IMR-90 (cell line): ENCODE measurements at regions not wholly inside any gene's neighbourhood (a gene's known extent, or its start where the extent isn't known, plus 50 kb on each side); places are given as distances from the start of the nearest gene placed in this dataset.

ENCODE experiments used
- ATAC-seq: fragments of 200-7000 bp; cut with Tn5 transposase; 2 replicates; pipeline ENCODE4 v1.9.1; 2020; ENCODE audit warnings: low read depth, mild to moderate bottlenecking, moderate library complexity
- BruUV-seq: library from RNA; stranded (reverse); fragments of 400-500 nt; replicated peaks from 2 replicates; lab custom pipeline; 2021; lab: Mats Ljungman, UMichigan
- CTCF ChIA-PET: fragments of 300-600 bp; formaldehyde crosslinking; extraction: SDS; loops from one replicate; lab custom pipeline; 2021; ENCODE audit warnings: antibody characterized with exemption; lab: Yijun Ruan, JAX
- POLR2A ChIA-PET: fragments of 300-600 bp; sonication (Branson Sonifier 250); formaldehyde crosslinking; loops from one replicate; lab custom pipeline; 2022; ENCODE audit warnings: antibody characterized with exemption; ENCODE audit not compliant: unreplicated experiment; lab: Charles Lee
- DNase-seq: peaks from one replicate; pipeline ENCODE4 v3.0.0; 2013
- H2AFZ ChIP-seq: replicated peaks from 2 replicates; pipeline ENCODE3; 2013; ENCODE audit warnings: low read length, mild to moderate bottlenecking; ENCODE audit not compliant: poor library complexity
- H2AK5ac ChIP-seq: 2 replicates; pipeline ENCODE4 v1.6.1; 2013; ENCODE audit warnings: low read depth, low read length, inconsistent platforms
- H2AK9ac ChIP-seq: replicated peaks from 2 replicates; pipeline ENCODE3; 2013; ENCODE audit warnings: mild to moderate bottlenecking, low read depth, low read length, moderate library complexity; ENCODE audit not compliant: poor library complexity
- H2BK120ac ChIP-seq: 2 replicates; pipeline ENCODE4 v1.6.1; 2013; ENCODE audit warnings: low read depth, low read length, inconsistent platforms
- H2BK15ac ChIP-seq: 3 replicates; pipeline ENCODE4 v1.6.1; 2013; ENCODE audit warnings: low read depth, low read length, inconsistent platforms
- H2BK20ac ChIP-seq: 2 replicates; pipeline ENCODE4 v1.6.1; 2013; ENCODE audit warnings: low read depth, mild to moderate bottlenecking, inconsistent platforms, low read length, moderate library complexity
- H2BK5ac ChIP-seq: 2 replicates; pipeline ENCODE4 v1.6.1; 2013; ENCODE audit warnings: mild to moderate bottlenecking, low read depth, low read length, inconsistent platforms; ENCODE audit not compliant: poor library complexity, severe bottlenecking
- H3K14ac ChIP-seq: replicated peaks from 2 replicates; pipeline ENCODE4 v1.6.1; 2013; ENCODE audit warnings: low read depth, low read length, inconsistent platforms
- H3K18ac ChIP-seq: 2 replicates; pipeline ENCODE4 v1.6.1; 2013; ENCODE audit warnings: low read depth, low read length, control low read depth
- H3K23ac ChIP-seq: 2 replicates; pipeline ENCODE4 v1.6.1; 2013; ENCODE audit warnings: low read depth, low read length, inconsistent platforms
- H3K27ac ChIP-seq: 2 replicates; pipeline ENCODE4 v1.5.1; 2013; ENCODE audit warnings: mild to moderate bottlenecking, control low read depth, low read length; ENCODE audit not compliant: insufficient read depth
- H3K27me3 ChIP-seq: 2 replicates; pipeline ENCODE4 v1.6.1; 2013; ENCODE audit warnings: low read length; ENCODE audit not compliant: control insufficient read depth, insufficient read depth
- H3K36me3 ChIP-seq: 2 replicates; pipeline ENCODE4 v1.6.1; 2013; ENCODE audit warnings: low read length, mixed read lengths; ENCODE audit not compliant: control insufficient read depth, insufficient read depth
- H3K4ac ChIP-seq: 2 replicates; pipeline ENCODE4 v1.6.1; 2013; ENCODE audit warnings: low read depth, low read length, inconsistent platforms
- H3K4me1 ChIP-seq: 2 replicates; pipeline ENCODE4 v1.6.1; 2013; ENCODE audit warnings: low read length, mixed read lengths; ENCODE audit not compliant: control insufficient read depth, insufficient read depth
- H3K4me2 ChIP-seq: 2 replicates; pipeline ENCODE4 v1.6.1; 2013; ENCODE audit warnings: low read depth, mild to moderate bottlenecking, control low read depth, low read length, moderate library complexity
- H3K4me3 ChIP-seq: 2 replicates; pipeline ENCODE4 v1.5.1; 2013; ENCODE audit warnings: low read depth, mild to moderate bottlenecking, control low read depth, low read length, moderate library complexity; ENCODE audit not compliant: insufficient read depth
- H3K56ac ChIP-seq: 2 replicates; pipeline ENCODE4 v1.6.1; 2013; ENCODE audit warnings: low read length, inconsistent platforms; ENCODE audit not compliant: insufficient read depth; ENCODE audit errors: extremely low read depth
- H3K79me1 ChIP-seq, 2 experiments: 2 replicates each; pipeline ENCODE4 v1.6.1; 2013; ENCODE audit warnings: low read length in 2 of 2, inconsistent platforms in 1 of 2, low read depth in 1 of 2
- H3K9ac ChIP-seq: 2 replicates; pipeline ENCODE4 v1.6.1; 2013; ENCODE audit warnings: low read depth, low read length, control low read depth
- H3K9me1 ChIP-seq: 2 replicates; pipeline ENCODE4 v1.6.1; 2013; ENCODE audit warnings: low read length, inconsistent platforms; ENCODE audit not compliant: insufficient read depth
- H3K9me3 ChIP-seq: 2 replicates; pipeline ENCODE4 v1.6.1; 2013; ENCODE audit warnings: low read length; ENCODE audit not compliant: control insufficient read depth, insufficient read depth
- H4K20me1 ChIP-seq: 2 replicates; pipeline ENCODE4 v1.6.1; 2013; ENCODE audit warnings: low read length, inconsistent platforms; ENCODE audit not compliant: insufficient read depth
- H4K5ac ChIP-seq: 2 replicates; pipeline ENCODE4 v1.6.1; 2013; ENCODE audit warnings: mild to moderate bottlenecking, low read depth, low read length, control low read depth
- H4K8ac ChIP-seq, 2 experiments: 2 replicates each; pipeline ENCODE4 v1.6.1; 2013; ENCODE audit warnings: low read depth in 2 of 2, low read length in 2 of 2, control low read depth in 1 of 2, inconsistent platforms in 1 of 2
- H4K91ac ChIP-seq: 2 replicates; pipeline ENCODE4 v1.6.1; 2013; ENCODE audit warnings: low read depth, low read length, inconsistent platforms; ENCODE audit not compliant: insufficient read depth
- BHLHE40 ChIP-seq: fragments of 150-350 bp; IDR thresholded peaks from 2 replicates; pipeline ENCODE4 v1.6.1; 2016; ENCODE audit warnings: mild to moderate bottlenecking, low read depth, low read length
- CHD1 ChIP-seq: IDR thresholded peaks from 2 replicates; pipeline ENCODE4 v1.6.1; 2012; ENCODE audit warnings: low read depth, low read length, improper control_type of control experiment
- ELK1 ChIP-seq: fragments of 150-350 bp; IDR thresholded peaks from 2 replicates; pipeline ENCODE4 v1.6.1; 2016; ENCODE audit warnings: low read depth, mild to moderate bottlenecking, low read length, moderate library complexity, borderline replicate concordance
- MAFK ChIP-seq: IDR thresholded peaks from 2 replicates; pipeline ENCODE4 v1.6.1; 2012; ENCODE audit warnings: low read depth, low read length, improper control_type of control experiment
- MAZ ChIP-seq: IDR thresholded peaks from 2 replicates; pipeline ENCODE4 v1.6.1; 2012; ENCODE audit warnings: low read depth, mild to moderate bottlenecking, low read length, improper control_type of control experiment, moderate library complexity, borderline replicate concordance
- NFE2L2 ChIP-seq: fragments of 150-350 bp; IDR thresholded peaks from 2 replicates; pipeline ENCODE4 v1.6.1; 2016; ENCODE audit warnings: low read depth, mild to moderate bottlenecking, low read length
- WGBS, 2 experiments: methylation state at CpG; one replicate each; pipeline versions ENCODE4 v1.1.5 to v1.1.7; 2013; ENCODE audit warnings: missing lambda C conversion rate in 2 of 2; ENCODE audit not compliant: insufficient read length in 1 of 2; ENCODE audit errors: extremely low coverage in 2 of 2; 5-methylcytosine and 5-hydroxymethylcytosine counted together
- dilution Hi-C: fragments of 300-500 bp; cut with HindIII; formaldehyde crosslinking; loops from one replicate; pipeline ENCODE4 v1.14.3; 2018; ENCODE audit warnings: low sequenced_read_pairs; ENCODE audit not compliant: unreplicated experiment
- in situ Hi-C: fragments of 300-500 bp; cut with MboI; formaldehyde crosslinking; loops from 3 replicates; pipeline ENCODE4 v1.14.3; 2019; ENCODE audit warnings: low sequenced_read_pairs, inconsistent platforms, mixed read lengths
- intact Hi-C: fragments of 100-400 bp; cut with micrococcal nuclease; formaldehyde crosslinking; loops from 2 replicates; pipeline ENCODE4 v1.10.0; 2022
- TF ChIP-seq, protein P1 (sequence below): conservative IDR thresholded peaks from 2 replicates; pipeline ENCODE4 v1.5.1; 2012; ENCODE audit warnings: mild to moderate bottlenecking, low read depth, low read length, improper control_type of control experiment

DNA sequence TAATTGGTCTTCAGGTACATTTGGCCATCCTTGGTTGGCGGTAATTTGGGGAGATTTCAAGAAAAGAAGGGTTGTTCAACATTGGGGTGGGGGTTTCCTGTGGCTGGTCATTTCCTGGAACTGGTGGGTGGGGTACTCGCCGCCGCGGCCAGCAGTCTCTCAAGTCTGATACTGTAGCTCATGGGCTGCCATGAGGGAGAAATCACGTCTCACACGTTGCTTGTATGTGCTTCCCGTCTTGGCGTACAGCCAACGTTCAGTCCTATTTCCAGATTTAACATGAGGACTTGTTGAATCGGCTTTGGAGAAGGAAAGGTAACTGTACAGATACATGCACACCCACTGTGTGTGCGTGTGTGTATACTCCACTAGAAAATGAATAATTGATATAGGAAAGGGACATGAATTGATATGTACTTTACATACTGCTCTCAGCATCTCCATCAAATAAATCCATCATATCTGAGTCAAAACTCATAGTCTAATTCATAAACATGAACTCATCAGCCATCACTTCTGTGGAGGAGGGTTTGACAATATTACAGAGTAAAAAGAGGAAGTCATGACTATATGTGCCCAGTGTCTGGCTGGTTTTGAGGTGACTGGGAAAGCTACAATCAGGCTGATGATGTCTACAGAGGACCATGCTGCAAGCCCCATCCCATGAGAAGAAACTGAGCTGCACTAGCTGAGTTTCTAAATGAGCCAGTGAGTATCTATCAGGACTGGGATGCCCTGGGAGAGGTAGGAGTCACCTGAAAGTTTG lies 418.1 kb downstream of the TSHZ3 start:
- Histone ChIP-seq H3K79me1 (no peaks in the 10 kb centered on the region), H3K18ac (no peak overlapping the region), H2BK15ac (no peak overlapping the region), H4K20me1 (no peaks in the 10 kb centered on the region), H3K9me1 (no peaks in the 10 kb centered on the region), H3K36me3 (no peaks in the 10 kb centered on the region), H2BK5ac (no peak overlapping the region), H3K23ac (no peak overlapping the region), H2AFZ (no peak overlapping the region), H4K91ac (no peak overlapping the region), H3K14ac (no peak overlapping the region), H3K27ac (no peak overlapping the region), H3K9ac (no peak overlapping the region), H3K4me3 (no peak overlapping the region), H3K27me3 (no peaks in the 10 kb centered on the region), H2BK20ac (no peak overlapping the region), H2AK9ac (no peak overlapping the region), H3K4ac (no peak overlapping the region), H3K56ac (no peak overlapping the region), H3K9me3 (no peaks in the 10 kb centered on the region), H4K8ac (no peak overlapping the region), H3K4me2 (no peak overlapping the region), H2AK5ac (no peak overlapping the region), H2BK120ac (no peak overlapping the region), H4K5ac (no peak overlapping the region), H3K4me1 (no peaks in the 10 kb centered on the region)
- no peak for TF ChIP-seq MAZ
- TF ChIP-seq, protein P1, sequence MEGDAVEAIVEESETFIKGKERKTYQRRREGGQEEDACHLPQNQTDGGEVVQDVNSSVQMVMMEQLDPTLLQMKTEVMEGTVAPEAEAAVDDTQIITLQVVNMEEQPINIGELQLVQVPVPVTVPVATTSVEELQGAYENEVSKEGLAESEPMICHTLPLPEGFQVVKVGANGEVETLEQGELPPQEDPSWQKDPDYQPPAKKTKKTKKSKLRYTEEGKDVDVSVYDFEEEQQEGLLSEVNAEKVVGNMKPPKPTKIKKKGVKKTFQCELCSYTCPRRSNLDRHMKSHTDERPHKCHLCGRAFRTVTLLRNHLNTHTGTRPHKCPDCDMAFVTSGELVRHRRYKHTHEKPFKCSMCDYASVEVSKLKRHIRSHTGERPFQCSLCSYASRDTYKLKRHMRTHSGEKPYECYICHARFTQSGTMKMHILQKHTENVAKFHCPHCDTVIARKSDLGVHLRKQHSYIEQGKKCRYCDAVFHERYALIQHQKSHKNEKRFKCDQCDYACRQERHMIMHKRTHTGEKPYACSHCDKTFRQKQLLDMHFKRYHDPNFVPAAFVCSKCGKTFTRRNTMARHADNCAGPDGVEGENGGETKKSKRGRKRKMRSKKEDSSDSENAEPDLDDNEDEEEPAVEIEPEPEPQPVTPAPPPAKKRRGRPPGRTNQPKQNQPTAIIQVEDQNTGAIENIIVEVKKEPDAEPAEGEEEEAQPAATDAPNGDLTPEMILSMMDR, result no peak
- no peak for TF ChIP-seq ELK1
- TF ChIP-seq NFE2L2, result no peak
- TF ChIP-seq BHLHE40, result no peak
- TF ChIP-seq MAFK, result no peak
- no peak for TF ChIP-seq CHD1
- DNase-seq, result no peak
- dilution Hi-C loops, result no loop called here
- ChIA-PET POLR2A (no interaction called here), CTCF (no interaction called here)
- ATAC-seq, result no peak
- BruUV-seq, result no TSS peak
- intact Hi-C loops, result no loop called here
- 32% methylated on average over 9 of the region's 12 CpGs; no CpG with 5 or more reads in 1 of the 2 experiments for WGBS, 2 experiments
- in situ Hi-C loops, result no loop called here
